LHCN-M2 (cell line): ENCODE measurements at regions not wholly inside any gene's neighbourhood (a gene's known extent, or its start where the extent isn't known, plus 50 kb on each side); places are given as distances from the start of the nearest gene placed in this dataset.

ENCODE experiments used
- DNase-seq: peaks from one replicate; pipeline ENCODE4 v3.0.0-alpha.2; 2012; ENCODE audit warnings: low read depth

- DNase-seq: no peak
Observed at GRCh38 chr1:24987424-24987823, 57.3 kb upstream of the RUNX3 start.

- no peak for DNase-seq
Observed at GRCh38 chr1:24986372-24986965, 56.4 kb upstream of the RUNX3 start.

DNA sequence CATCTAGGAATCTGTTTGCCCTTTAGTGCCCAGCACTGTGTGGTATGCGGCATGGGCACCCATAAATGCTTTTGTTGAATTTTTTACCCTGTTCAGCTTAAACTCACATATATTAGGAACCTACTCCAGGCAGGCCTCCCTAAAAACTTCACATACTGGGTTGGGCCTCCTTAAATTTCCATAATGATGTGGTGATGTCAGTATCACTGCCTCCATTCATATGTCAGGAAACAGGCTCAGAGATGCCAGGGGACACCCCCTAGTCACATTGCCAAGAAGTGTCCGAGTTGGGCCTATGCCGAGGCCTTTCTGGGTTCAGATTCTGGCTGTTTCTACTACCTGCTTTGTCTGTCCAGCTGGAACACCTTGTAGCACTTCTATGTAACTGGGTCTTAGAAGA is 55.7 kb upstream of the RUNX3 start:
- no peak for DNase-seq

- DNase-seq: no peak
Observed at GRCh38 chr1:24984800-24985522, 54.9 kb upstream of the RUNX3 start.

DNA sequence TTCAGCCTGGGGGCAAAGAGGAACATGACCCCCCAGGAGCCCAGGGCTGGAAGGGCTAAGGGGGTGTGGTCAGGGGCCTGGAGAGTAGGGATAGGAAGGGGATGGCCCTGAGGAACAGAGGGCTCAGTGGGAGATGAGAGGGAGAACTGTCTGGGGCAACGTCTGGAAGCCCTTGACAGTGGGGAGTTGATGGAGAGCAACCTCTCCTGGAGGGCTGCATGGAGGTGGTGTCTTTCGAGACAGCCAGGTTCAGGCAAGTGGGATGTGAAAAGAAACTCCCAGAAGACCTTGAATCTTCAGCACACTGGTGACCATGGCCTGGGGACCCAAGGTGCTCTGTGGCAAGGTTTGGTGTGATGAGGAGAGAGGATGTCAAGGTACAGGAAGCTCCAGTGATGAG is 54.2 kb upstream of the RUNX3 start:
- DNase-seq: no peak

DNA sequence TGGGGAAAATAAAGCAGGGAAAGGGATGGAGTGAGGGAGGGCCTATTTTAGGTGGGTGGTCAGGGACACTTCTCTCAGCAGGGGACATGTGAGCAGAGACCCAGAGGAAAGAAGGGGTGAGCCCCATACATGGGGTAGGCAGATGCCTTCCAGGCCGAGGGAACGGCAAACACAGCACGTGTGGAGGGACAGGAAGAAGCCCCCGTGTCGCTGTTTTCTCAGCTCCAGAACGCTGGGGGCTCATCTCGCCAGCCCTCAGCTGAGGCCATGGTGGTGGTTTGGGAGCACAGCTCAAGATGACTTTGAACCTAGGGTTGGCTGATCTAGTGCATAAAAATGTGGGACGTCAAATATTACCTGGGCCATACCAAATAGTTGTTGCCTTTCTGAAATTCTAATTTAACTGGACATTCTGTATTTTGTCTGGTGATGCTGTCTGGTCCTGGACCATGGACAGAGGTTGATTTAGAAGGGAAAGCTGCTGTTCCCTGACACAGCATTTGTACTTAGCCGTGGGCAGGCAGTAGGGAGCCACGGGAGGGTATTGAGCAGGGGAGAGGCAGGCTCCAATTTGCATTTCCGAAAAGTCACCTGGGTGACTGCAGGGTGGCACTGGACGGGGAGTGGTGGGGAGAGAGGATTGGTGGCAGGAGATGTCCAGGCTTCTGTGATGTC is 53.1 kb upstream of the RUNX3 start:
- no peak for DNase-seq

GRCh38 chr1:24981631-24982005 is 51.5 kb upstream of the RUNX3 start:
- no peak for DNase-seq

DNA sequence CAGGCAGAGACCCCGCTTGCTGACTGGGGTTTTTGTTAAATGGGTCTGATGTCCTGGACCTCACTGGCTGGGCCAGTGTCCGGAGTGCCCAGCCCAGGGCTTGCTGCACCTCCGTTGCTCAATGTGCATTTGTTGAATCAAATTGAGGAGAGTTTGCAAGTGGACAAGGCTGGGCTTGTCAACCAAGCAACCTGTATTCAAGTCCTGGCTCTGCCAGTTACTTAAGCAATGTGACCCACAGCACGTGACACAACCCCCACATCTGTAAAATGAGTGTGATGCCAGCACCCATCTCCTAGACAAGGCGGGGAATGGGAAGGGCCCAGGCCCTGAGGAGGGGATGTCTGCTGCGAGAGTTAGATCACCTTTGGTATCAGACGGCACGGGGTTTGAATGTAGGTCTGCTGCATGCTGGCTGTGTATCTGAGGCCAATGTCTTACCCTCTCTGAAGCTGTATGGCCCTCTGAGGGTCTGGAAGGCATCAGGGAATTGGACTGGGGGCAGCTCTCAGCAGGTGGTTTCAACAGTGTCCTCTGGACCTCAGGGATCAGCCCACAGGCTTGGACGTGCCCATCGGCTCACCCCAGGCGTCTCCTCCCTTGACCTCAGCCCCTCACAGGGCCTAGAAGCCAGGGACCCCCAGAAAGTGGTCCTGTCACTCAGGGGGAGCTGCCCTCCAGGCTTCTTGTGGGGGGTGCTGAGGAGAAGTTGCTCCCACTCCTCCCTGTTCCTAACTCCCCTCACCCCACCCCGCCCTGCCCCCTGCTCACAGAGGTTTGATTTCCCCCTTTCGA is 51.0 kb upstream of the RUNX3 start:
- DNase-seq: no peak
